Bronchial epithelial cell (primary cell): ENCODE measurements at regions not wholly inside any gene's neighbourhood (a gene's known extent, or its start where the extent isn't known, plus 50 kb on each side); places are given as distances from the start of the nearest gene placed in this dataset.
A peak's percentile ranks its signal among the peaks of the same experiment; 100 is the strongest.

Source experiments
- DNase-seq: peaks from one replicate; pipeline ENCODE4 v3.0.0-alpha.2; 2010; ENCODE audit warnings: low read depth
- FAIRE-seq: peaks from 2 replicates; lab custom pipeline; 2011; peaks lifted over from hg19 to GRCh38; lab: Jason Lieb, UNC
- H3K27me3 ChIP-seq: 2 replicates; pipeline ENCODE4 v1.5.1; 2011; ENCODE audit warnings: low read length; ENCODE audit not compliant: control insufficient read depth, insufficient read depth
- H3K36me3 ChIP-seq: 2 replicates; pipeline ENCODE4 v1.5.1; 2011; ENCODE audit warnings: low read length; ENCODE audit not compliant: control insufficient read depth, insufficient read depth
- H3K4me3 ChIP-seq: 2 replicates; pipeline ENCODE4 v1.5.1; 2011; ENCODE audit warnings: mild to moderate bottlenecking, low read depth, low read length, control low read depth
- CTCF ChIP-seq: IDR thresholded peaks from 2 replicates; pipeline ENCODE4 v1.5.1; 2011; ENCODE audit warnings: mild to moderate bottlenecking, moderate library complexity, low read length, control low read depth, inconsistent platforms; ENCODE audit not compliant: insufficient read depth, severe bottlenecking

GRCh38 chr4:4663028-4663427, 121.2 kb upstream of the STX18 start:
- Histone ChIP-seq H3K4me3 (no peak overlapping the region), H3K36me3 (no peaks in the 10 kb centered on the region), H3K27me3 (no peaks in the 10 kb centered on the region)
- FAIRE-seq (no peak), DNase-seq (no peak)
- TF ChIP-seq CTCF: no peak

GRCh38 chr4:4662230-4662629, 120.4 kb upstream of the STX18 start:
- no peak for TF ChIP-seq CTCF
- no peaks in the 10 kb centered on the region for H3K27me3 ChIP-seq
- H3K36me3 ChIP-seq: no peaks in the 10 kb centered on the region
- no peak overlapping the region for H3K4me3 ChIP-seq
- FAIRE-seq (no peak), DNase-seq (no peak)

- DNase-seq (peak; percentile 83), FAIRE-seq (no peak)
- Histone ChIP-seq H3K36me3 (no peaks in the 10 kb centered on the region), H3K4me3 (no peak overlapping the region), H3K27me3 (no peaks in the 10 kb centered on the region)
- no peak for TF ChIP-seq CTCF
These were observed 118.2 kb upstream of the STX18 start for GRCh38 chr4:4659871-4660651.

- no peaks in the 10 kb centered on the region for H3K27me3 ChIP-seq
- no peaks in the 10 kb centered on the region for H3K36me3 ChIP-seq
- FAIRE-seq (peak; percentile 52), DNase-seq (no peak)
- no peak for TF ChIP-seq CTCF
- no peak overlapping the region for H3K4me3 ChIP-seq
These were observed 116.2 kb upstream of the STX18 start for GRCh38 chr4:4658052-4658451.

GRCh38 chr4:4656977-4657376, 115.1 kb upstream of the STX18 start:
- no peak for DNase-seq
- peak; percentile 89 for FAIRE-seq

More at GRCh38 chr4:4656977-4657376, 115.1 kb upstream of the STX18 start:
- TF ChIP-seq CTCF: no peak
- Histone ChIP-seq H3K4me3 (no peak overlapping the region), H3K36me3 (no peaks in the 10 kb centered on the region), H3K27me3 (no peaks in the 10 kb centered on the region)
